Neural progenitor cell (in vitro differentiated cells): ENCODE measurements at regions not wholly inside any gene's neighbourhood (a gene's known extent, or its start where the extent isn't known, plus 50 kb on each side); places are given as distances from the start of the nearest gene placed in this dataset.

Experiments
- DNase-seq: peaks from one replicate; pipeline ENCODE4 v3.0.0-alpha.2; 2016; ENCODE audit warnings: low spot score
- H2AFZ ChIP-seq: fragments of 200-600 bp; sonication (generic); replicated peaks from 2 replicates; pipeline ENCODE4 v1.6.1; 2016; ENCODE audit warnings: antibody characterized with exemption
- H3F3A ChIP-seq: fragments of 200-600 bp; sonication (generic); 2 replicates; pipeline ENCODE4 v1.6.1; 2016; ENCODE audit warnings: antibody characterized with exemption, low read depth
- H3K27ac ChIP-seq: fragments of 200-600 bp; sonication (generic); 2 replicates; pipeline ENCODE4 v1.5.1; 2016; ENCODE audit warnings: mild to moderate bottlenecking
- H3K27me3 ChIP-seq: fragments of 200-600 bp; sonication (generic); 2 replicates; pipeline ENCODE4 v1.6.1; 2016; ENCODE audit warnings: mild to moderate bottlenecking, moderate library complexity
- H3K36me3 ChIP-seq: fragments of 200-600 bp; sonication (generic); 2 replicates; pipeline ENCODE4 v1.5.1; 2016
- H3K4me1 ChIP-seq: fragments of 200-600 bp; sonication (generic); 2 replicates; pipeline ENCODE4 v1.6.1; 2016; ENCODE audit warnings: mixed run types
- H3K4me2 ChIP-seq: fragments of 200-600 bp; sonication (generic); 2 replicates; pipeline ENCODE4 v1.6.1; 2016
- H3K4me3 ChIP-seq: fragments of 200-600 bp; sonication (generic); 2 replicates; pipeline ENCODE4 v1.5.1; 2016
- H3K79me2 ChIP-seq: fragments of 200-600 bp; sonication (generic); 2 replicates; pipeline ENCODE4 v1.6.1; 2016; ENCODE audit warnings: low read depth
- H3K9ac ChIP-seq: fragments of 200-600 bp; sonication (generic); 2 replicates; pipeline ENCODE4 v1.6.1; 2016
- H3K9me3 ChIP-seq: fragments of 200-600 bp; sonication (generic); 2 replicates; pipeline ENCODE4 v1.5.1; 2016; ENCODE audit warnings: low read depth
- H4K20me1 ChIP-seq: fragments of 200-600 bp; sonication (generic); 2 replicates; pipeline ENCODE4 v1.6.1; 2016; ENCODE audit warnings: low read depth
- H3K27ac Mint-ChIP-seq: 3 replicates; pipeline ENCODE4 v1.8.0; 2021; ENCODE audit warnings: mixed read lengths
- H3K27me3 Mint-ChIP-seq: 2 replicates; pipeline ENCODE4 v1.8.0; 2022; ENCODE audit warnings: low read depth, mild to moderate bottlenecking, inconsistent platforms, moderate library complexity, mixed read lengths; ENCODE audit not compliant: insufficient read depth
- H3K36me3 Mint-ChIP-seq: 3 replicates; pipeline ENCODE4 v1.8.0; 2021; ENCODE audit warnings: mixed read lengths
- H3K4me1 Mint-ChIP-seq: 3 replicates; pipeline ENCODE4 v1.8.0; 2021; ENCODE audit warnings: mixed read lengths
- H3K4me3 Mint-ChIP-seq: 3 replicates; pipeline ENCODE4 v1.8.0; 2021; ENCODE audit warnings: mild to moderate bottlenecking, moderate library complexity, mixed read lengths
- H3K9me3 Mint-ChIP-seq: 3 replicates; pipeline ENCODE4 v1.8.0; 2020; ENCODE audit warnings: mixed read lengths
- EZH2 ChIP-seq: fragments of 200-600 bp; sonication (generic); IDR thresholded peaks from 2 replicates; pipeline ENCODE4 v1.6.1; 2017; ENCODE audit warnings: antibody characterized with exemption, mild to moderate bottlenecking, moderate library complexity
- EZH2phosphoT487 ChIP-seq: fragments of 200-600 bp; sonication (generic); IDR thresholded peaks from 2 replicates; pipeline ENCODE4 v1.6.1; 2017; ENCODE audit warnings: antibody characterized with exemption
- TF ChIP-seq, protein P1 (sequence below): fragments of 200-600 bp; sonication (generic); IDR thresholded peaks from 2 replicates; pipeline ENCODE4 v1.5.1; 2017; ENCODE audit warnings: antibody characterized with exemption, mild to moderate bottlenecking

DNA sequence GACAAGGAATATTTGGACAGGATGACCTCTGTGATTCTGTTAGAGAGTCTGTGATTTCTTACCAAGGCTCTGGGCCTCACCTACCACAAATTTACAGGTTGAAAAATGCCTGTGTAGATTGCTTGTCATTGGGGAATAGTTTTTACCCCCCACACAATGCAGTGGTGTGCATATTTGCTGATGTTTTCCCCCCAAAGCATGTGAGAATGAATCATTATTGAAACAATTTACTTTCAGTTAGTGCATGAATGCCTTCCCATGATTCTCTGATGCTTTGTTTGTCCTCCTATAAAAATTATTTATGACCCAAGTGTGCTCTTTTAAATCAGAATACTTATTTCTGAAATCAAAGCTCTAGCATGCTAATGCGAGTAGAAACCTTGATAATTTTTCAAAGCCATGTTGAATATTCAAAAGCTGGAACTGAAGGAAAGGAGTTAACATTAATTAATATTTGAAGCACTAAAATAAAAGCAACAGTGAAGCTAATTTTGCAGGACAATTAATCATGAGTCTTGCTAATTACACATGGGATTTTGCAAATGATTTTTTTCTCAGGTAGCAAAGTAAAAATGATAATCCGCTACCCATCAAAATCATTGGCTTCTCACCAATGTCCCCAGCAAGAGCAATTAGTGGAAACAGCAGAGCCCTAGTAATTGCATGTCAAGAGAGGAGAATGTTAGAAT lies 361.2 kb upstream of the HNRNPA3 start:
- Histone ChIP-seq H3K36me3 (no peaks in the 10 kb centered on the region), H2AFZ (peak overlapping the region; percentile 5), H3K4me3 (no peak overlapping the region), H3K4me2 (no peak overlapping the region), H3K27ac (no peak overlapping the region), H3K27me3 (no peaks in the 10 kb centered on the region), H3K9ac (no peak overlapping the region), H4K20me1 (no peaks in the 10 kb centered on the region), H3F3A (no peaks in the 10 kb centered on the region), H3K4me1 (no peaks in the 10 kb centered on the region), H3K9me3 (no peaks in the 10 kb centered on the region), H3K79me2 (no peaks in the 10 kb centered on the region)
- Mint-ChIP-seq H3K4me3 (no peak overlapping the region), H3K4me1 (peaks cover 5% of the 10 kb centered on the region), H3K9me3 (no peaks in the 10 kb centered on the region), H3K27ac (no peak overlapping the region), H3K36me3 (no peaks in the 10 kb centered on the region), H3K27me3 (no peaks in the 10 kb centered on the region)
- TF ChIP-seq EZH2phosphoT487: no peak
- TF ChIP-seq, protein P1, sequence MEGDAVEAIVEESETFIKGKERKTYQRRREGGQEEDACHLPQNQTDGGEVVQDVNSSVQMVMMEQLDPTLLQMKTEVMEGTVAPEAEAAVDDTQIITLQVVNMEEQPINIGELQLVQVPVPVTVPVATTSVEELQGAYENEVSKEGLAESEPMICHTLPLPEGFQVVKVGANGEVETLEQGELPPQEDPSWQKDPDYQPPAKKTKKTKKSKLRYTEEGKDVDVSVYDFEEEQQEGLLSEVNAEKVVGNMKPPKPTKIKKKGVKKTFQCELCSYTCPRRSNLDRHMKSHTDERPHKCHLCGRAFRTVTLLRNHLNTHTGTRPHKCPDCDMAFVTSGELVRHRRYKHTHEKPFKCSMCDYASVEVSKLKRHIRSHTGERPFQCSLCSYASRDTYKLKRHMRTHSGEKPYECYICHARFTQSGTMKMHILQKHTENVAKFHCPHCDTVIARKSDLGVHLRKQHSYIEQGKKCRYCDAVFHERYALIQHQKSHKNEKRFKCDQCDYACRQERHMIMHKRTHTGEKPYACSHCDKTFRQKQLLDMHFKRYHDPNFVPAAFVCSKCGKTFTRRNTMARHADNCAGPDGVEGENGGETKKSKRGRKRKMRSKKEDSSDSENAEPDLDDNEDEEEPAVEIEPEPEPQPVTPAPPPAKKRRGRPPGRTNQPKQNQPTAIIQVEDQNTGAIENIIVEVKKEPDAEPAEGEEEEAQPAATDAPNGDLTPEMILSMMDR: no peak
- TF ChIP-seq EZH2: no peak
- no peak for DNase-seq

DNA sequence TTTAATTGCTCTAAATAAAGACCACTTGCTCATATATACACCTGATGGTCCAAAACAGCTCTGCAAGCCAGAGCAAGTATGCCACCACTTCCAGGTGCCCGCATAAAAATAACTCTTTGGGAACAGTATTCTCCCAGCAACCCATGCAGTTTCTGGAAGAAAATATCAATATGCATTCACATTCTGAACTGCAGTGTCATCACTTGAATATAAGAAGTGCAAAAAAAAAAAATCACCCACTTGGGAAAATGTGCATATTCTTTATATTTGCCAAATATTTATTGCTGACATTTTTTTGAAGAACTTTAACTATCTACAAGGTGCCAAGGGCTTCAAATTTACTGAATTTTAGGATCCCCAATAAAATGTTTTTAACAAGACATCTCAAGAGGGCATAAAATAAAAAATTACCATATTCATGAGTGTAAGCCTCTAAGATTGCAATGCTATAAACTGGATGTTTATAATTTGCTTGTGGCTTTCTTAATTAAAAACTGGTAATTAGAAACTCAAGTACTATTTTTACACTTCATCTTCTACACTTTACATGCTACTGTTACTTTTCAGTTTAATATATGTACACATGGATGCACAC lies 360.6 kb upstream of the HNRNPA3 start:
- no peaks in the 10 kb centered on the region for H4K20me1 ChIP-seq
- H3K4me1 ChIP-seq: no peaks in the 10 kb centered on the region
- peaks cover 5% of the 10 kb centered on the region for H3K4me1 Mint-ChIP-seq
- no peaks in the 10 kb centered on the region for H3K36me3 ChIP-seq
- no peaks in the 10 kb centered on the region for H3K9me3 ChIP-seq
- no peaks in the 10 kb centered on the region for H3K27me3 ChIP-seq
- H3K27ac Mint-ChIP-seq: no peak overlapping the region
- H3K9ac ChIP-seq: no peak overlapping the region
- H3K4me3 Mint-ChIP-seq: no peak overlapping the region
- H2AFZ ChIP-seq: no peak overlapping the region
- no peak overlapping the region for H3K27ac ChIP-seq
- TF ChIP-seq EZH2phosphoT487: no peak
- TF ChIP-seq, protein P1: no peak
- TF ChIP-seq EZH2: no peak
- H3K9me3 Mint-ChIP-seq: no peaks in the 10 kb centered on the region
- H3K79me2 ChIP-seq: no peaks in the 10 kb centered on the region
- no peak for DNase-seq
- H3F3A ChIP-seq: no peaks in the 10 kb centered on the region
- H3K27me3 Mint-ChIP-seq: no peaks in the 10 kb centered on the region
- H3K4me3 ChIP-seq: no peak overlapping the region
- no peak overlapping the region for H3K4me2 ChIP-seq
- no peaks in the 10 kb centered on the region for H3K36me3 Mint-ChIP-seq

- H3K4me2 ChIP-seq: no peak overlapping the region
Observed at GRCh38 chr2:176852667-176853066, 359.9 kb upstream of the HNRNPA3 start.

More at GRCh38 chr2:176852667-176853066, 359.9 kb upstream of the HNRNPA3 start:
- no peak overlapping the region for H3K9ac ChIP-seq
- no peaks in the 10 kb centered on the region for H3K36me3 ChIP-seq
- no peak overlapping the region for H3K27ac ChIP-seq
- H3K4me3 ChIP-seq: no peak overlapping the region
- TF ChIP-seq, protein P1: no peak
- TF ChIP-seq EZH2 (no peak), EZH2phosphoT487 (no peak)
- H4K20me1 ChIP-seq: no peaks in the 10 kb centered on the region
- no peaks in the 10 kb centered on the region for H3K9me3 Mint-ChIP-seq
- no peaks in the 10 kb centered on the region for H3F3A ChIP-seq
- no peaks in the 10 kb centered on the region for H3K9me3 ChIP-seq
- no peaks in the 10 kb centered on the region for H3K4me1 ChIP-seq
- H3K4me1 Mint-ChIP-seq: peaks cover 5% of the 10 kb centered on the region
- H2AFZ ChIP-seq: peak overlapping the region; percentile 64
- no peak for DNase-seq
- H3K27me3 ChIP-seq: no peaks in the 10 kb centered on the region
- H3K27me3 Mint-ChIP-seq: no peaks in the 10 kb centered on the region
- no peaks in the 10 kb centered on the region for H3K79me2 ChIP-seq
- H3K36me3 Mint-ChIP-seq: no peaks in the 10 kb centered on the region
- H3K27ac Mint-ChIP-seq: no peak overlapping the region
- H3K4me3 Mint-ChIP-seq: no peak overlapping the region
